Spleen (tissue), 11 donors: ENCODE measurements at regions not wholly inside any gene's neighbourhood (a gene's known extent, or its start where the extent isn't known, plus 50 kb on each side); places are given as distances from the start of the nearest gene placed in this dataset.

Experiments used
- DNase-seq: peaks from one replicate; pipeline ENCODE4 v3.0.0-alpha.2; 2020
- H3K27ac ChIP-seq, 8 donors: fragments of 200-600 bp; sonication (generic) in 7 of 8; 1 replicate in 4 of 8; 2 replicates in 4 of 8; pipeline versions ENCODE4 v1.5.0 to v1.8.0; 2016 to 2021; ENCODE audit warnings: inconsistent platforms in 4 of 8, mild to moderate bottlenecking in 4 of 8, moderate library complexity in 1 of 8
- H3K27me3 ChIP-seq, 7 donors: fragments of 200-600 bp; sonication (generic) in 6 of 7; replicated peaks in 1 of 7; 1 replicate in 4 of 7; 2 replicates in 3 of 7; pipeline versions ENCODE4 v1.5.0 to v1.8.0; 2016 to 2021; ENCODE audit warnings: inconsistent platforms in 3 of 7, mild to moderate bottlenecking in 1 of 7
- H3K36me3 ChIP-seq, 6 donors: fragments of 200-600 bp; sonication (generic) in 5 of 6; 1 replicate in 4 of 6; 2 replicates in 2 of 6; pipeline versions ENCODE4 v1.5.0 to v1.8.0; 2016 to 2021; ENCODE audit warnings: inconsistent platforms in 2 of 6
- H3K4me1 ChIP-seq, 6 donors: fragments of 200-600 bp; sonication (generic) in 5 of 6; 1 replicate in 3 of 6; 2 replicates in 3 of 6; pipeline versions ENCODE4 v1.5.0 to v1.8.0; 2016 to 2021; ENCODE audit warnings: inconsistent platforms in 3 of 6
- H3K4me3 ChIP-seq, 8 donors: fragments of 200-600 bp; sonication (generic) in 7 of 8; 1 replicate in 4 of 8; 2 replicates in 4 of 8; pipeline versions ENCODE4 v1.5.0 to v1.8.0; 2016 to 2021; ENCODE audit warnings: inconsistent platforms in 4 of 8, mild to moderate bottlenecking in 4 of 8, moderate library complexity in 2 of 8
- H3K9me3 ChIP-seq, 8 donors: fragments of 200-600 bp; sonication (generic) in 7 of 8; 1 replicate in 4 of 8; 2 replicates in 4 of 8; pipeline versions ENCODE4 v1.5.0 to v1.8.0; 2016 to 2021; ENCODE audit warnings: inconsistent platforms in 4 of 8
- CTCF ChIP-seq, 11 experiments: fragments of 200-600 bp in 7 of 11; fragments of 450-650 bp in 4 of 11; sonication (generic) in 4 of 11; IDR thresholded peaks in 8 of 11; conservative IDR thresholded peaks in 3 of 11; 1 replicate in 7 of 11; 2 replicates in 4 of 11; pipeline versions ENCODE4 v1.4.0 to v1.8.0; 2016 to 2021; ENCODE audit warnings: antibody characterized with exemption in 11 of 11, inconsistent platforms in 4 of 11, mild to moderate bottlenecking in 1 of 11
- POLR2A ChIP-seq, 3 donors: fragments of 450-650 bp; IDR thresholded peaks; one replicate each; pipeline ENCODE4 v1.5.1; 2017; ENCODE audit warnings: antibody characterized with exemption in 3 of 3, mild to moderate bottlenecking in 1 of 3
- POLR2AphosphoS5 ChIP-seq, 3 donors: sonication (generic); formaldehyde crosslinking; IDR thresholded peaks; one replicate each; pipeline ENCODE4 v1.5.1; 2017; ENCODE audit warnings: antibody characterized with exemption in 3 of 3
- WGBS, 5 donors: extraction: QIAGEN DNeasy Blood & Tissue Kit in 3 of 5; methylation state at CpG; one replicate each; pipeline versions ENCODE4 v1.1.5 to v1.1.7; 2013 to 2018; 5-methylcytosine and 5-hydroxymethylcytosine counted together
- intact Hi-C: fragments of 100-400 bp; cut with DNase I; formaldehyde crosslinking; loops from one replicate; pipeline ENCODE4 v1.15.0; 2023; ENCODE audit warnings: low total_unique reads
- donor health status: healthy with polysubstance abuse.
- donor health status: DM: no; HTN: no; CAD: no; lungs with moderate emphysema.
- donor health status: DM: no; HTN: no; CAD: no.
- donor health status: Bipolar disorder and iron deficiency.
- donor health status: healthy.
- donor health status: DM: no; HTN: no; CAD: no.
- donor health status: DM: yes; HTN: yes; CAD: no.

- no peaks in the 10 kb centered on the region for H3K36me3 ChIP-seq
Observed at GRCh38 chr4:187485676-187486075, 509.9 kb upstream of the ZFP42 start.

DNA sequence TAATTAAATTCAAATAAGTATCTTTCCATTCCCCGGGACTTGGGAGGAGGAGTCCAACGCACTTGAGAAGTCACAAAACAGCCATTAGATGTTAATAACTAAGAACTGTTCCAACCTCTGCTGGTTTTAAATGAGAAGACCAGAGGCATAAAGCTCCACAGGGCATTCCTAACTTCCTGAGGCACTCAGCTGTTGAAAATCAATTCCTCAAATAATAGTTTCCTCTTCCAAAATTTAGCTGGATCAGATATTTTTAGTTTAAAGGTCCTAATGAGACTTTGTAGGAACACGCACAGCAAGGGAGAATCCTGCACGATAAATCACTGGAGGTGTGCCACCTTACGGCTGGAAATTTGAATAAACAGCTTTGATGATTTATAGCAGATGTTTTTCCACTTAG is 504.3 kb upstream of the ZFP42 start:
- Histone ChIP-seq H3K4me3 (no peak overlapping the region), H3K4me1 (no peaks in the 10 kb centered on the region), H3K36me3 (no peaks in the 10 kb centered on the region), H3K27ac (no peak overlapping the region), H3K27me3 (no peaks in the 10 kb centered on the region), H3K9me3 (peaks cover 0 to 32% (median 8%) of the 10 kb centered on the region in 8 donors)
- DNase-seq: no peak
- WGBS, 5 donors: 86 to 91% (median 90%) methylated on average over 5 of the region's 5 CpGs
- intact Hi-C loops: no loop called here
- TF ChIP-seq POLR2AphosphoS5 (IDR thresholded peaks at IDR 0.05) (no peak), CTCF (IDR thresholded peaks at IDR 0.05 in 8 of 11, conservative IDR thresholded peaks at IDR 0.05 in 3 of 11) (no peak), POLR2A (IDR thresholded peaks at IDR 0.05) (no peak)

More at GRCh38 chr4:187485676-187486075, 509.9 kb upstream of the ZFP42 start:
- WGBS, 5 donors: 47 to 81% (median 59%) methylated on average over 2 of the region's 2 CpGs
- H3K4me1 ChIP-seq: no peaks in the 10 kb centered on the region
- H3K4me3 ChIP-seq: no peak overlapping the region
- DNase-seq: no peak
- H3K27me3 ChIP-seq: no peaks in the 10 kb centered on the region
- no peak overlapping the region for H3K27ac ChIP-seq
- no peak for TF ChIP-seq CTCF (IDR thresholded peaks at IDR 0.05 in 8 of 11, conservative IDR thresholded peaks at IDR 0.05 in 3 of 11)
- no peak for TF ChIP-seq POLR2AphosphoS5 (IDR thresholded peaks at IDR 0.05)
- no peak for TF ChIP-seq POLR2A (IDR thresholded peaks at IDR 0.05)
- peaks cover 0 to 29% (median 6%) of the 10 kb centered on the region in 8 donors for H3K9me3 ChIP-seq
- intact Hi-C loops: no loop called here

DNA sequence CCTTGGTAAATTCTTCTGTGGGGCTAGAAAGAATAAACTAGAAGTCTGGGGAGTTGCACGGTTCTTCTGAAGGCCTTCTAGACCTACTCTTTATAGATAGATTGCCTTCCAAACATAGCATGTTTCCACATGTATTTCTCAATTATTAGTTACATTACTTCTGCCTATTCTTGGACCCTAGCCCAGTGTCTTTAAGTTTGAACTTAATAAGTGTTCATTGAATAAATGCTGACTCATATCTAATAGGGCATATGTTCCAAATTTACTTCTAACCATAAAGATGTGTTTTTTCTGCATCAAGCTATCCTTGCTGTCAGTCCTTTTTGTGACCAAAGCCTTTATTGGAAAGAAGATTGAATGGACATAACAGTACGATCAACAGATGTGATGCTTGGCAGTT is 503.6 kb upstream of the ZFP42 start:
- no peaks in the 10 kb centered on the region for H3K27me3 ChIP-seq
- peaks cover 0 to 27% (median 8%) of the 10 kb centered on the region in 8 donors for H3K9me3 ChIP-seq
- 77 to 90% (median 85%) methylated on average over 2 of the region's 2 CpGs for WGBS, 5 donors
- H3K4me3 ChIP-seq: no peak overlapping the region
- no peak overlapping the region for H3K27ac ChIP-seq
- no peak for DNase-seq
- TF ChIP-seq CTCF (IDR thresholded peaks at IDR 0.05 in 8 of 11, conservative IDR thresholded peaks at IDR 0.05 in 3 of 11) (no peak), POLR2AphosphoS5 (IDR thresholded peaks at IDR 0.05) (no peak), POLR2A (IDR thresholded peaks at IDR 0.05) (no peak)
- H3K36me3 ChIP-seq: no peaks in the 10 kb centered on the region
- intact Hi-C loops: no loop called here
- no peaks in the 10 kb centered on the region for H3K4me1 ChIP-seq

DNA sequence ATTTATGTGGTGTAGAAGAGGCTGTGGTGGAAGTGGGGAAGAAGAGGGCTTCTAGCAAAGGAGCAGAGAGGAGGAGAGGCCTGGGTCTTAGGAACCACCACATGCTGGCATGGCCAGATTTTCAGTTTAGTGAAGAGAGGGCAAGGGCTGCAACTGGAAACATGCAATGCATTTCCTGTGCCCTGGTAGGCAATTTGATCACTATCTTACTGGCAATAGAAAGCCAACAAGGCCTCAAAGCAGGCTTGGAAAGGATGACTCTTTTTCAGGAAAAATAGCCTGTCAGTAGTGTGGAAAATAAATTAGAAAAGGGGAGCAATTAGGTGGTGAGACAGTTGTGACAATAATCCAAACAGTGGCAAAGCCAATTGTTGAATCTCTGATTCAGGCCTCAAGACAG is 501.9 kb upstream of the ZFP42 start:
- intact Hi-C loops: no loop called here
- no peak for DNase-seq
- no peak overlapping the region for H3K4me3 ChIP-seq
- no peak for TF ChIP-seq CTCF (IDR thresholded peaks at IDR 0.05 in 8 of 11, conservative IDR thresholded peaks at IDR 0.05 in 3 of 11)
- TF ChIP-seq POLR2A (IDR thresholded peaks at IDR 0.05): no peak
- no peak for TF ChIP-seq POLR2AphosphoS5 (IDR thresholded peaks at IDR 0.05)
- H3K27ac ChIP-seq: no peak overlapping the region
- no peaks in the 10 kb centered on the region for H3K27me3 ChIP-seq
- H3K36me3 ChIP-seq: no peaks in the 10 kb centered on the region
- peaks cover 0 to 22% (median 5%) of the 10 kb centered on the region in 8 donors for H3K9me3 ChIP-seq
- H3K4me1 ChIP-seq: no peaks in the 10 kb centered on the region
